Chondrocyte (in vitro differentiated cells): ENCODE measurements at regions not wholly inside any gene's neighbourhood (a gene's known extent, or its start where the extent isn't known, plus 50 kb on each side); places are given as distances from the start of the nearest gene placed in this dataset.
"Not testable (repeated sequence)": the region's sequence is repeated elsewhere in the genome, so short reads cannot be mapped to it uniquely, and the experiment has no call there.

Source experiments
- DNase-seq: peaks from one replicate; pipeline ENCODE4 v3.0.0; 2021; ENCODE audit warnings: mixed read lengths, low spot score
- H3K27ac Mint-ChIP-seq: one replicate; pipeline ENCODE4 v1.8.0; 2021; ENCODE audit warnings: mild to moderate bottlenecking, moderate library complexity, mixed read lengths; ENCODE audit not compliant: unreplicated experiment
- H3K27me3 Mint-ChIP-seq: 2 replicates; pipeline ENCODE4 v1.8.0; 2021; ENCODE audit warnings: low read depth, mixed read lengths
- H3K36me3 Mint-ChIP-seq: 2 replicates; pipeline ENCODE4 v1.8.0; 2021; ENCODE audit warnings: low read depth, mixed read lengths
- H3K4me1 Mint-ChIP-seq: 2 replicates; pipeline ENCODE4 v1.8.0; 2021; ENCODE audit warnings: low read depth, mild to moderate bottlenecking, mixed read lengths
- H3K4me3 Mint-ChIP-seq: one replicate; pipeline ENCODE4 v1.8.0; 2021; ENCODE audit warnings: mild to moderate bottlenecking, moderate library complexity, mixed read lengths; ENCODE audit not compliant: unreplicated experiment
- H3K9me3 Mint-ChIP-seq: 2 replicates; pipeline ENCODE4 v1.8.0; 2021; ENCODE audit warnings: low read depth, mixed read lengths
- TF ChIP-seq, protein P1 (sequence below): fragments of 200-600 bp; sonication (generic); IDR thresholded peaks from 2 replicates; pipeline ENCODE4 v1.5.0; 2021; ENCODE audit warnings: antibody characterized with exemption, mild to moderate bottlenecking, moderate library complexity

DNA sequence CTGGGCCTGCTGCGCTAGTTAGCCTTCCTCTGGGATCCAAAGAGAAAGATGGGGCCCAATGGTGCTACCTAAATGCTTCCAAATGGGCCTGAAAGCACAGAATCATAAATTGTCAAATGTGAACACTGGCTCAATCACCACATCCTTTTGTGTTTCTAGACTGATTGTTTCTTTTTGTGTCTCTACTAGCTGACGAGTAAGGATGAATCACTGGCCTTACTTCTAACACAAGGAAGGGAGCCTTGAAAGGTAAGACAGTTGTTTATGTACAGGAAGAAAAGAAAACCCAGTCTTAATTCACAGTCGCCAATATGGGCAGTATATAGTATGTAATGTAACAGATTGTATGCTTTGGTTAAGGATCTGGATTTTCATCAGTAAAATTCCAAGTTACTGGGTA, 89.5 kb downstream of the ZNF92 start:
- Mint-ChIP-seq H3K4me1 (no peaks in the 10 kb centered on the region), H3K36me3 (no peaks in the 10 kb centered on the region), H3K4me3 (no peak overlapping the region), H3K27ac (no peak overlapping the region), H3K9me3 (peaks cover 7% of the 10 kb centered on the region), H3K27me3 (peaks cover 1% of the 10 kb centered on the region)
- no peak for DNase-seq
- TF ChIP-seq, protein P1, sequence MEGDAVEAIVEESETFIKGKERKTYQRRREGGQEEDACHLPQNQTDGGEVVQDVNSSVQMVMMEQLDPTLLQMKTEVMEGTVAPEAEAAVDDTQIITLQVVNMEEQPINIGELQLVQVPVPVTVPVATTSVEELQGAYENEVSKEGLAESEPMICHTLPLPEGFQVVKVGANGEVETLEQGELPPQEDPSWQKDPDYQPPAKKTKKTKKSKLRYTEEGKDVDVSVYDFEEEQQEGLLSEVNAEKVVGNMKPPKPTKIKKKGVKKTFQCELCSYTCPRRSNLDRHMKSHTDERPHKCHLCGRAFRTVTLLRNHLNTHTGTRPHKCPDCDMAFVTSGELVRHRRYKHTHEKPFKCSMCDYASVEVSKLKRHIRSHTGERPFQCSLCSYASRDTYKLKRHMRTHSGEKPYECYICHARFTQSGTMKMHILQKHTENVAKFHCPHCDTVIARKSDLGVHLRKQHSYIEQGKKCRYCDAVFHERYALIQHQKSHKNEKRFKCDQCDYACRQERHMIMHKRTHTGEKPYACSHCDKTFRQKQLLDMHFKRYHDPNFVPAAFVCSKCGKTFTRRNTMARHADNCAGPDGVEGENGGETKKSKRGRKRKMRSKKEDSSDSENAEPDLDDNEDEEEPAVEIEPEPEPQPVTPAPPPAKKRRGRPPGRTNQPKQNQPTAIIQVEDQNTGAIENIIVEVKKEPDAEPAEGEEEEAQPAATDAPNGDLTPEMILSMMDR, result no peak

DNA sequence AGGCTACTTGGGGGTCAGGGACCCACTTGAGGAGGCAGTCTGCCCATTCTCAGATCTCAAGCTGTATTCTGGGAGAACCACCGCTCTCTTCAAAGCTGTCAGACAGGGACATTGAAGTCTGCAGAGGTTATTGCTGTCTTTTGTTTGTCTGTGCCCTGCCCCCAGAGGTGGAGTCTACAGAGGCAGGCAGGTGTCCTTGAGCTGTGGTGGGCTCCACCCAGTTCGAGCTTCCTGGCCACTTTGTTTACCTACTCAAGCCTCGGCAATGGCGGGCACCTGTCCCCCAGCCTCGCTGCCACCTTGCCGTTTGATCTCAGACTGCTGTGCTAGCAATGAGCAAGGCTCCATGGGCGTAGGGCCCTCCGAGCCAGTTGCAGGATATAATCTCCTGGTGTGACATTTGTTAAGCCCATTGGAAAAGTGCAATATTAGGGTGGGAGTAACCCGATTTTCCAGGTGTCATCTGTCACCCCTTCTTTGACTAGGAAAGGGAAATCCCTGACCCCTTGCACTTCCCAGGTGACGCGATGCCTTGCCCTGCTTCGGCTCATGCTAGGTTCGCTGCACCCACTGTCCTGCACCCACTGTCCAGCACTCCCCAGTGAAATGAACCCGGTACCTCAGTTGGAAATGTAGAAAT, 96.4 kb downstream of the ZNF92 start:
- H3K4me1 Mint-ChIP-seq, H3K27me3 Mint-ChIP-seq, H3K4me3 Mint-ChIP-seq, H3K36me3 Mint-ChIP-seq, H3K27ac Mint-ChIP-seq, DNase-seq: not testable (repeated sequence)
- peaks cover 16% of the 10 kb centered on the region for H3K9me3 Mint-ChIP-seq

DNA sequence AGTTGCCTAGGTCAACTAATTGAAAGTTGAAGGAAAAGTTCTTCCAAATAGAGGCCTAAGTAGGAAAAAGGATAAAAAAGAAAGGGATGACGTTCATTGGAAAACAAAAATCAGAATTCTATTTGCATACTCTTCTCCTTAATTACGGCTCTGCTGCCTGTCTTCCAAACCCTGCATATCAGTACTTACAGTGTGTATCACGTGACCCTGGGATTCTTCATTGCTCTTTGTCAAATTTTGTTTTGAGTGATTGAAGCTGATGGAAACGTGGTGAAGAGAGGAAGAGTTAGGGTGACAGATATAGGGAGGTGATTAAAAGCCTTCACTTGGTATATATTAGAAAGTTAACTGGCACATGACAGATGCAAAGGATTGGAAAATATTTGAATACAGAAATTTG, 97.9 kb downstream of the ZNF92 start:
- H3K36me3 Mint-ChIP-seq, result no peaks in the 10 kb centered on the region
- peaks cover 18% of the 10 kb centered on the region for H3K9me3 Mint-ChIP-seq
- no peak for DNase-seq
- no peak overlapping the region for H3K4me3 Mint-ChIP-seq
- peaks cover 9% of the 10 kb centered on the region for H3K27me3 Mint-ChIP-seq
- no peak overlapping the region for H3K27ac Mint-ChIP-seq
- TF ChIP-seq, protein P1, result no peak
- H3K4me1 Mint-ChIP-seq, result no peaks in the 10 kb centered on the region

DNA sequence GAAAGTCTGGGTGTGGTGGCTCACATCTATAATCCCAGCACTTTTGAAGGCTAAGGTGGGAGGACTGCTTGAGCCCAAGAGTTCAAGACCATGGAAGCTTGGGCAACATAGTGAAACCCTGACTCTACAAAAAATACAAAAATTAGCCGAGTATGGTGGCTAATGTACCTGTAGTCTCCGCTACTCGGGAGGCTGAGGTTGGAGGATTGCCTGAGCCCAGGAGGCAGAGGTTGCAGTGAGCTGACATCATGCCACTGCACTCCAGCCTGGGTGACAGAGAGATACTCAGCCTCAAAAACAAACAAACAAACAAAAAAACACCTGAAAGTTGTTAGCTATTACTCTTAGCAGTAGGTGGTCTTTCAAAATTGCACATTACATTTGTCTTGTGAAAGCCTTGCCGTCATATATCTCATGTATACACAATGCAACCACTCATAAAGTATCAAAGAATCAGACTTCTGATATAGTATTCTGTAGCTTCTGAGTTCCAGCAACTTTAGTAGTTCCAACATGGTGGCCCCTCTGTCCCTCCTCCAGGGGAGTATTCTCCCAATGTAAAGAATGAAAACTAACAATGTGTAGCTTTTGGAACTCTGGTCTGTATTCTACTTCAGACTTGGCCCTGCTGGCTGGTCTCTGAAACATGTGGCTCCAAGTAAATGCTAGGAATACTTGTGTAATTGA, 101.5 kb downstream of the ZNF92 start:
- Mint-ChIP-seq H3K36me3 (no peaks in the 10 kb centered on the region), H3K9me3 (peaks cover 15% of the 10 kb centered on the region), H3K27ac (no peak overlapping the region), H3K27me3 (peaks cover 7% of the 10 kb centered on the region), H3K4me3 (no peak overlapping the region), H3K4me1 (no peaks in the 10 kb centered on the region)
- TF ChIP-seq, protein P1, result no peak
- DNase-seq, result no peak

DNA sequence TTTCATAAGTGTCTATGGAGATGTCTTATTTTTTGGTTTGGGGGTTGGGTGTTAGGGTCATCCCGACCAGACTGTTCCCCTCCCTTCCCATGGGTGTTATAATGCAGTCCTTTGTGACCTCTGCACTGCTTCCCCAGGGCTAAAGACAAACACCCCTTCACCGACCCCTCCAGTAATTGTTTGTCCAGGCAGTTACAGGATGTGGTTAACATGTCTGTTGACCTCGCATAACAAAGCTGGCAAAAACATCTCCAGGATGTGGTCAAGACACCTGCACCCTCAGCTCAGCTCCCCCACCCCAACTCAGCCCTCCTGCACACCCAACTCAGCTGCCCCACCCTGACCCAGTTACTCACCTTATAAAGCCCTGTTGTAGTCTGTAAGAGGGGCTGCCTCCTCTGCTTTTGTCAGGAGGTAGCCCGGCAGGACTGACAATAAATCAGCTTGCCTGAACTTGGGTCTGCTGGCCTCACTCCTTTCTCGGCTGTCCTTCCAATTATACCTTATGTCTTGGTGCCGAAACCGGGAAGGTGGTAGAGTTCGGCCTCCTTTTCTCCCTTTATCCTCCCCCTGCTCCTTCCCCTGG, 102.2 kb downstream of the ZNF92 start:
- H3K9me3 Mint-ChIP-seq, result peaks cover 18% of the 10 kb centered on the region
- TF ChIP-seq, protein P1, result no peak
- H3K4me1 Mint-ChIP-seq, result no peaks in the 10 kb centered on the region
- H3K27ac Mint-ChIP-seq, result no peak overlapping the region
- no peak for DNase-seq
- H3K36me3 Mint-ChIP-seq, result no peaks in the 10 kb centered on the region
- H3K4me3 Mint-ChIP-seq, result no peak overlapping the region
- peaks cover 7% of the 10 kb centered on the region for H3K27me3 Mint-ChIP-seq
